NCI-H69 (cell line): ENCODE measurements at regions not wholly inside any gene's neighbourhood (a gene's known extent, or its start where the extent isn't known, plus 50 kb on each side); places are given as distances from the start of the nearest gene placed in this dataset.
"Not testable (repeated sequence)": the region's sequence is repeated elsewhere in the genome, so short reads cannot be mapped to it uniquely, and the experiment has no call there.

ENCODE experiments used
- DNase-seq: peaks from one replicate; lab custom pipeline; 2025; lab: John Stamatoyannopoulos, UW

DNA sequence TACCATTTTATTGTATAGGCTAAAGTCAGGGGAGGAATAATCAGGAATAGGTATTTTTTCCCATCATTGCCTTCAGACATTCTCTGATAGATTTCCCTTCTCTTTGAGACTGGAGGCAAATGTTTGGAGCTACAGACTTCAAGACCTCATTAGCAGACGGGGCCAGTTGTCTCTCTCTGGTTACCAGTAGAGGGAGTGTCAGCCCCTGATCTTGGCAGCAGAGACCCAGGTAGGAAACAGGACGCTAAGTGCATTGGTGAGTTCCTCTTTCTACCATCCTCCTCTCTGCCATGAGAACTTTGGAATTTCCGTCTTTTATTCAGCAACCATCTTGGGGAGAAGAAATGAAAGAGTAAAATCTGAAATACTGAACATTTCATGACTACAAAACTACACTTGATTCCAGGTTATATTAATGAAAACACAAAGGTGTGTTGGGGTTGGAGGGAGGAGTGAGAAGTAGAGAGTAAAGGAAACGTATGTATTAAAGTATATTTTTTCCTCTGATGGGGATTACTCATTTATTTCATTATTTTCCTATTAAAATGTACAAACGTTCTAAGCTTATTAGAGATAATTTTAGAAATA, 186.2 kb upstream of the GCFC2 start:
- DNase-seq = peak; percentile 51

- no peak for DNase-seq
These were observed 183.5 kb upstream of the GCFC2 start for GRCh38 chr2:75894170-75894569.

GRCh38 chr2:75892490-75892889, 181.8 kb upstream of the GCFC2 start:
- DNase-seq = no peak

GRCh38 chr2:75882530-75882929, 171.8 kb upstream of the GCFC2 start:
- no peak for DNase-seq

GRCh38 chr2:75875606-75876005, 164.9 kb upstream of the GCFC2 start:
- DNase-seq = not testable (repeated sequence)

- DNase-seq = not testable (repeated sequence)
These were observed 161.3 kb upstream of the GCFC2 start for GRCh38 chr2:75871762-75872614.

DNA sequence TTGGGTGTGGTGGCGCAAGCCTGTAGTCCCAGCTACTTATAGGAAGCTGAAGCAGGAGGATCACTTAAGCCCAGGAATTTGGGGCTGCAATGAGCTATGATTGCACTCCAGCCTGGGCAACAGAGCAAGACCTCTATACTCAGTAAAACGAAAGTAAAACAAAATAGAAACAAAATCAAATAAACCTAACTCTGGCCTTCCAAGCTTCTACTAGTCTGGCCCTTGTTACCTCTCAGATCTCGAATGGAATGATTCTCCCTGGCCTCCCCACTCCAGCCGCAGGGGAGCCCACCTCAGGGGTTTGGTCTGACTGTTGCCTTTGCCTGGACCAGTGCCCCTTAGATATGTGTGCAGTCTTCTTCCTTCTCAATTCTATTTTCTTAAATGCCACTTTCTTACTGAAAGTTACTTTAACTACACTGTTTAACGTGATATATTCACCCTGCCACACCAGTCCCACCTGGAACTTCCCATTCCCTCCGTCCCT, 160.0 kb upstream of the GCFC2 start:
- DNase-seq = no peak

DNA sequence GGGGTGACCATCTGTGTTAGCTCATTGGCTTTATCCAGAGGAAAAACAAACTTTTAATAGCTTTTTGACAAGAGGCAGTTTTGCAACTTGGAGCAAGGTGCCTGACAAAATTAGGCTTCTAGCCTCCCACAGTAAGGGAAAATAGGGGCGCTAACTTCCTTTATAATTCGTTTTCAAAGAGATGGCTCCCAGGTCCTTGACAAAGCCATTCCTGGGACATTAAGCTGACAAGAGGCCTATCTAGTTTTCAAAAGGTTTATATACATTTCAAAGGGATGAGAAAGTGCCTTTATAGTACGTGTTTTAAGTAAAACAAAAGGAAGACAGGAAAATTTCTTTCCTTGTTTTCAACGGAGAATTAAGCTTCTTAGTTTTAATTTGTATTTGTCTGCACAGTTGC, 159.4 kb upstream of the GCFC2 start:
- no peak for DNase-seq

- no peak for DNase-seq
These were observed 155.0 kb upstream of the GCFC2 start for GRCh38 chr2:75865702-75866101.

DNA sequence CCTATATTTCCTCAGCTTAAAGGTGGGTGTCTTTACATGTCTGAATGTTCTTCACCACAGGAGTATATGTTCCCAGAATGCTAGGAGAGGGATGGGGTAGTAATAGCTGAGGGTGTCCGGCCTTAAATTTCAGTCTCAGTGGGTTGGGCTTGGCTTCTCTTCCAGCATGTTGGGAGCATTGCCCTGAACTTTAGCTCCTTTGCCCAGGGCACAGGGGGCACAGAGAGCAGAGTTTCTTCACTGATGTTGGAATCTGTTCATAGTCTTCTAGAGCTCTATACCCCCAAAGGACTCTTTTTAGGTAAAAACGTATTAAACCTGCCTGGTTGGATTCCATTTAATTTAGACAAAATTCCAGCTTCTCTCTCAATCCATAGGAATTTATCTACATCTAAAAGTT, 154.4 kb upstream of the GCFC2 start:
- no peak for DNase-seq

- no peak for DNase-seq
These were observed 151.8 kb upstream of the GCFC2 start for GRCh38 chr2:75862547-75862946.

GRCh38 chr2:75853436-75853835, 142.7 kb upstream of the GCFC2 start:
- no peak for DNase-seq

- no peak for DNase-seq
These were observed 141.9 kb upstream of the GCFC2 start for GRCh38 chr2:75852639-75853038.

DNA sequence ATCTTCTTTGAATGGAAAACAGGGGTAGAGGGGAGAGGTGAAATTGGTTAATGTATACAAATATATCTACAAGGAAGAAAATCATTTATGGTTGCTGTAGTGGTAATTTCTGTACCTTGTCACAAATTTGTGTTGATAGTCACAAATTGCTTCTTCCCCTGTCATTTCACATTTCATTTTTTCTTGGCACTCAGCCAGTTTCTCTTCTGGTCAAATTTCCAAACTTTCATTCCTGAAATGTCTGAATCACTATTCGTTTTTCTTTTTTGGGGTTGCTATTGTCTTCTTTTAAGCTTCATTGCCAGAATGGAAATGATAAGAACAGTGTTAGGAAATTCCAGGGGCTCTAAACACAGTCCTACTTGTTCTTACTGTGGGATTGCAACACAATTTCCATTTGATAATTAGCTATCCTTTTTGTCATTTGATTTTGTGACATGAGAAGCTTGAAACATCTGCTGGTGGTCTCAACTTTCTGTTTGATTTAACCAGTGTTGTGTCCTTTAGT, 136.0 kb upstream of the GCFC2 start:
- no peak for DNase-seq

DNA sequence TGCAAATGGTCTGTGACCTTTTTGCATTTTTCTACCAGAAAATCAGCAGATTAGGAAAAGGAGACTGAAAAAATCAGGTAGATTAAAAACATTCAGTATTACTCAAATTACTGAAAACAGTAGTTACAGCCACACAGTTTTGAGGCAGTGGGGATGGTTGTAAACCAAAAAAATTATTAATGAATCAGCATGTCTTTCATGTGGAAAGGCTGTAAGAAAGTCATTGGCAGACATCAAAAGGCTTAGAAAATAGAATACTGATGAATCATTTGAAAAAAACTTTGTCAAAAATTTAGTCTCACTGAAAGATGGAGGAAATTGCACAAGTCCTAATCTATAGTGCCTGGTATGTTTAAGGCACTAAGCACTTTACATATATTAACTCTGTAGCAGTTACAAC, 133.9 kb upstream of the GCFC2 start:
- DNase-seq = no peak

GRCh38 chr2:75834588-75834987, 123.9 kb upstream of the GCFC2 start:
- DNase-seq = not testable (repeated sequence)

GRCh38 chr2:75833386-75833785, 122.7 kb upstream of the GCFC2 start:
- no peak for DNase-seq

DNA sequence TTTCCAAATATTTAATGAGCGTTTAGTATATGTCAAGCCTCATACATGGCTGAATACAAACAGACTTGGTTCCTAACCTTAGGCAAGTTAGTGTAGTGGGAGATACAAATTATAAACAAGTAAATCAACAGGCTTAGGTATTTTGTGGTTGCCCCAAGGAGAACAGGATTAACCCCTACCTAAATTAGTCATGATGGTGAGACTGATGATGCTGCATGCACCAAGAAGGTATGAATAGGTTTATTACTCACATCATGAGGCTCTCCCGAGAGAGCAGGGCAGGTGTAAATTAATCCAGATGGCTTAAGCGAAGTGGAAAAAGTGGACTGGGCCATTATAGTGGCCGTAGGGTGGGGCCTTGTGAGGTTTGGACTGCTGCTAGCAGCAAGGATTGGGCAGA, 118.1 kb upstream of the GCFC2 start:
- DNase-seq = no peak

DNA sequence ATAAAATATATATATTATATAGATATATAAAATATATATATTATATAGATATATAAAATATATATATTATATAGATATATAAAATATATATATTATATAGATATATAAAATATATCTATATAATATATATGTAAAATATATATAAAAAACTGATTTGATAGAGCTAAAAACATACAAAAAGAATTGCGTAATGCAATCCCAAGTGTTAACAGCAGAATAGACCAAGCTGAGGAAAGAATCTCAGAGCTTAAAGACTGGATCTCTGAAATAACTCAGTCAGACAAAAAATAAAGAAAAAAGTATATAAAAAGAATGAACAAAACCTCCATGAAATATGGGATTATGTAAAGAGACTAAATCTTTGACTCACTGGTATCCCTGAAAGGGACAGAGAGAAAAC, 112.8 kb upstream of the GCFC2 start:
- DNase-seq = not testable (repeated sequence)

GRCh38 chr2:75822336-75822735, 111.6 kb upstream of the GCFC2 start:
- no peak for DNase-seq

GRCh38 chr2:75820693-75821092, 110.0 kb upstream of the GCFC2 start:
- no peak for DNase-seq

- no peak for DNase-seq
These were observed 100.1 kb upstream of the GCFC2 start for GRCh38 chr2:75810611-75811330.
